ENCODE measurements at regions not wholly inside any gene's neighbourhood (a gene's known extent, or its start where the extent isn't known, plus 50 kb on each side); places are given as distances from the start of the nearest gene placed in this dataset.

DNA sequence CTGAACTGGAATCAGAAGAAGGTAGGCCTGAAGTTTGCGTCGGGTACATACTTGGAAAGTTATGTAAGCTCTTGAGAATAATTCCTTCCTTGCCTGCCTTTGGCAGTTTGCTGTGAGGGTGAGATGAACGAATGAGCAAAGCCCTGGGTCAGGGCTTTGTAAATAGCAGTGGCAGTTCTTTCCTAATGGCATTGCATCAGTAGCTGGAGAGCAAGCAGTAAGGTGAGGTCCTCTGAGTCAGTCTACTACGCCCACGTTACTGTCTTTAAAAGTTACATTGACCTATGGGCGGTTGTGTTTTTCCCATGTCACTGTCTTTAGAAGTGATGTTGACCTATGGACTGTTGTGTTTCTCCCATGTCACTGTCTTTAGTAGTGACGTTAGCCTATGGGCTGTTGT, 179.1 kb upstream of the E2F8 start:
- TF ChIP-seq SIN3A (IDR thresholded peaks at IDR 0.05; ENCODE audit: borderline replicate concordance, insufficient read depth, low read depth, low read length) (no peak), POLR2AphosphoS5 (IDR thresholded peaks at IDR 0.05; ENCODE audit: low read depth, low read length) (no peak), TCF7L2 (IDR thresholded peaks at IDR 0.05; ENCODE audit: low read depth, low read length) (no peak)
- TF ChIP-seq, protein P1, sequence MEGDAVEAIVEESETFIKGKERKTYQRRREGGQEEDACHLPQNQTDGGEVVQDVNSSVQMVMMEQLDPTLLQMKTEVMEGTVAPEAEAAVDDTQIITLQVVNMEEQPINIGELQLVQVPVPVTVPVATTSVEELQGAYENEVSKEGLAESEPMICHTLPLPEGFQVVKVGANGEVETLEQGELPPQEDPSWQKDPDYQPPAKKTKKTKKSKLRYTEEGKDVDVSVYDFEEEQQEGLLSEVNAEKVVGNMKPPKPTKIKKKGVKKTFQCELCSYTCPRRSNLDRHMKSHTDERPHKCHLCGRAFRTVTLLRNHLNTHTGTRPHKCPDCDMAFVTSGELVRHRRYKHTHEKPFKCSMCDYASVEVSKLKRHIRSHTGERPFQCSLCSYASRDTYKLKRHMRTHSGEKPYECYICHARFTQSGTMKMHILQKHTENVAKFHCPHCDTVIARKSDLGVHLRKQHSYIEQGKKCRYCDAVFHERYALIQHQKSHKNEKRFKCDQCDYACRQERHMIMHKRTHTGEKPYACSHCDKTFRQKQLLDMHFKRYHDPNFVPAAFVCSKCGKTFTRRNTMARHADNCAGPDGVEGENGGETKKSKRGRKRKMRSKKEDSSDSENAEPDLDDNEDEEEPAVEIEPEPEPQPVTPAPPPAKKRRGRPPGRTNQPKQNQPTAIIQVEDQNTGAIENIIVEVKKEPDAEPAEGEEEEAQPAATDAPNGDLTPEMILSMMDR (IDR thresholded peaks at IDR 0.05): no peak
- TF ChIP-seq, protein P2, sequence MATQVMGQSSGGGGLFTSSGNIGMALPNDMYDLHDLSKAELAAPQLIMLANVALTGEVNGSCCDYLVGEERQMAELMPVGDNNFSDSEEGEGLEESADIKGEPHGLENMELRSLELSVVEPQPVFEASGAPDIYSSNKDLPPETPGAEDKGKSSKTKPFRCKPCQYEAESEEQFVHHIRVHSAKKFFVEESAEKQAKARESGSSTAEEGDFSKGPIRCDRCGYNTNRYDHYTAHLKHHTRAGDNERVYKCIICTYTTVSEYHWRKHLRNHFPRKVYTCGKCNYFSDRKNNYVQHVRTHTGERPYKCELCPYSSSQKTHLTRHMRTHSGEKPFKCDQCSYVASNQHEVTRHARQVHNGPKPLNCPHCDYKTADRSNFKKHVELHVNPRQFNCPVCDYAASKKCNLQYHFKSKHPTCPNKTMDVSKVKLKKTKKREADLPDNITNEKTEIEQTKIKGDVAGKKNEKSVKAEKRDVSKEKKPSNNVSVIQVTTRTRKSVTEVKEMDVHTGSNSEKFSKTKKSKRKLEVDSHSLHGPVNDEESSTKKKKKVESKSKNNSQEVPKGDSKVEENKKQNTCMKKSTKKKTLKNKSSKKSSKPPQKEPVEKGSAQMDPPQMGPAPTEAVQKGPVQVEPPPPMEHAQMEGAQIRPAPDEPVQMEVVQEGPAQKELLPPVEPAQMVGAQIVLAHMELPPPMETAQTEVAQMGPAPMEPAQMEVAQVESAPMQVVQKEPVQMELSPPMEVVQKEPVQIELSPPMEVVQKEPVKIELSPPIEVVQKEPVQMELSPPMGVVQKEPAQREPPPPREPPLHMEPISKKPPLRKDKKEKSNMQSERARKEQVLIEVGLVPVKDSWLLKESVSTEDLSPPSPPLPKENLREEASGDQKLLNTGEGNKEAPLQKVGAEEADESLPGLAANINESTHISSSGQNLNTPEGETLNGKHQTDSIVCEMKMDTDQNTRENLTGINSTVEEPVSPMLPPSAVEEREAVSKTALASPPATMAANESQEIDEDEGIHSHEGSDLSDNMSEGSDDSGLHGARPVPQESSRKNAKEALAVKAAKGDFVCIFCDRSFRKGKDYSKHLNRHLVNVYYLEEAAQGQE (IDR thresholded peaks at IDR 0.05; ENCODE audit: insufficient read depth in 1 of 2, low read depth in 2 of 2, low read length in 1 of 2): no peak
- Histone ChIP-seq H3K36me3 (ENCODE audit: control insufficient read depth, insufficient read depth, low read length) (no peaks in the 10 kb centered on the region), H3K9me3 (ENCODE audit: control insufficient read depth, insufficient read depth, low read depth, low read length) (no peaks in the 10 kb centered on the region), H3K27me3 (ENCODE audit: control insufficient read depth, insufficient read depth, low read length) (no peaks in the 10 kb centered on the region; the same call in 1 of the 2 replicates), H3K27ac (ENCODE audit: low read length) (no peak overlapping the region), H3K4me1 (ENCODE audit: control insufficient read depth, insufficient read depth, low read length) (no peaks in the 10 kb centered on the region), H3K4me3 (ENCODE audit: low read depth in 2 of 2, low read length in 2 of 2) (no peak overlapping the region)
- no TSS peak for BruUV-seq (replicated peaks)
- intact Hi-C loops (cut with micrococcal nuclease; ENCODE audit: unreplicated experiment) (no loop called here), in situ Hi-C loops (cut with HindIII; ENCODE audit: low pct_unique_long_range_greater_than_20kb, low sequenced_read_pairs) (no loop called here)
- ATAC-seq (no peak), DNase-seq (ENCODE audit: low read depth, low spot score) (no peak)
- ChIA-PET POLR2A (no interaction called here), CTCF (no interaction called here)

DNA sequence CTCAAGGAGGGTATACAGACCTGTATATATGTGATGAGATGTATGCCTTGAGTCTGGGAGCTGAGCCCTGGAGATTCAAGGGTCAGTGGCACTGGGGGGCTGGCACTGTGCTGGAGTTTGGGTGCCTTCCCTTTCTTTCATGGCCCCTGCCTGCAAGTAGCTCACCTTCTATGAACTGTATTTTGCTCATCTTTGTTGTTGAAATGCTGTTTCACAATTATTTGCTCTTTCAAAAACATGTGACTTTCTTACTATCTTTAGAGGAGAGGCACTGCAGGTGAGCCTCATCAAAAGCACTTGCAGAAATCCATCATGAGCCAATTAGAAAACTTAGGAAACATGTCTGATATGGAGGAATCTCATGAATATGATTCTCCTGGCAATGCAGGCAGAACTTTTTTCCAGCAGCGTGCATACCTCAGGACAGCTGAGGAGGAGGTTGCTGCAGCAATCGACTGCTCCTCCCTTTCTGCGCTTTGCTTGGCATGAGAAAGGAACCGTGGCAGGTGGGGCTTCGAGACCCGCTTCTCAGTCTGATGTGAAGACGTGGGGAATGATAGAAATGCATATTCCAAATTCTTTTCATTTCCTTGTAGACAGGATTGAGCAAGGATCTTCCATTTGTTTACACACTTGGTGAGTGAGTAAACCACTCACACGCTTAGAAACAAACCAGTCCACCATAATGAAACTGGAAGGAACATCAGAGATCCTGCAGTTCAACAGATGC, 178.4 kb upstream of the E2F8 start:
- no peak for DNase-seq (ENCODE audit: low read depth, low spot score)
- Histone ChIP-seq H3K27me3 (ENCODE audit: control insufficient read depth, insufficient read depth, low read length) (no peaks in the 10 kb centered on the region; the same call in 1 of the 2 replicates), H3K9me3 (ENCODE audit: control insufficient read depth, insufficient read depth, low read depth, low read length) (no peaks in the 10 kb centered on the region), H3K27ac (ENCODE audit: low read length) (no peak overlapping the region), H3K4me1 (ENCODE audit: control insufficient read depth, insufficient read depth, low read length) (no peaks in the 10 kb centered on the region), H3K36me3 (ENCODE audit: control insufficient read depth, insufficient read depth, low read length) (no peaks in the 10 kb centered on the region), H3K4me3 (ENCODE audit: low read depth in 2 of 2, low read length in 2 of 2) (no peak overlapping the region)
- CTCF ChIA-PET: no interaction called here
- in situ Hi-C loops (cut with HindIII; ENCODE audit: low pct_unique_long_range_greater_than_20kb, low sequenced_read_pairs) (no loop called here), intact Hi-C loops (cut with micrococcal nuclease; ENCODE audit: unreplicated experiment) (no loop called here)
- TF ChIP-seq SIN3A (IDR thresholded peaks at IDR 0.05; ENCODE audit: borderline replicate concordance, insufficient read depth, low read depth, low read length) (no peak), POLR2AphosphoS5 (IDR thresholded peaks at IDR 0.05; ENCODE audit: low read depth, low read length) (no peak), TCF7L2 (IDR thresholded peaks at IDR 0.05; ENCODE audit: low read depth, low read length) (no peak)
- TF ChIP-seq, protein P1 (IDR thresholded peaks at IDR 0.05): no peak
- TF ChIP-seq, protein P2 (IDR thresholded peaks at IDR 0.05; ENCODE audit: insufficient read depth in 1 of 2, low read depth in 2 of 2, low read length in 1 of 2): no peak
- ATAC-seq: no peak
- POLR2A ChIA-PET: no interaction called here
- no TSS peak for BruUV-seq (replicated peaks)
